ENCODE measurements at regions not wholly inside any gene's neighbourhood (a gene's known extent, or its start where the extent isn't known, plus 50 kb on each side); places are given as distances from the start of the nearest gene placed in this dataset.

DNA sequence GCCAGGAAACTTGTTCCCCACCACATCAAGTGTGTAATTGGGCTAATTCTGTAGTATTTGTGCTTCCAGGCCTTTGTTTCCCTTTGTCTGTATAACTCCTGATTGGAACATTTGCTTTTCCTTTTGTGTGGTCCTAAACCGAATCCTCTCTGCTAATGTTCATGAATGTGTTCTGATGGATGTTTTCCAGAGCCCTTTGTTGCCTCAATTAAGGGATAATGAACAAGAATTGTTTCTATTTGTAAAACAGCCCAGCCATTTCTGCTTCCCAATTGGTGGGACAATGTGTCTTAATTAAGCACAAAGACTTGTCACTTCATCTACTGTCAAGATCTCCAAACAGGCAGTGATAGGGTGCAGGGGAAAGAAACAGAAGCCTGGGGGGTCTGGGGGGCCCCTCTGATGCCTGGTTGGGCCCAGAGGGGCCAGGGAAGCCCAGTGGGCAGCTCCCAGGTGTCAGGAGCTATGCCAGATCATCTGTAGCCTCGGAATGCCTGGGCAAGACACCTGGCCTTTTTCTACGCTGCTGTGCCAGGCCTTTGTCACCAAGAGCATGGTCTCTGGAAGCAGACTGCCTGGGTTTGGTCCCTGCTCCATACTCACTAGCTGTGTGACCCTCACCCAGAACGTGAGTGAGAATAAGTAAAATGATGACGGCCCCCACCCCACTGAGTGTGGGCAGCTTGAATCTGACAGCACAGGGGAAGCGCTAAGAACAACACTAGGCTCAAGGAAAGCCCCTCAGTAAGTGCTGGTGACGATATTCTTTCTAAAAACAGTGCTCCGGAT is 116.6 kb upstream of the PRR20G start:
- TF ChIP-seq POLR2A (IDR thresholded peaks at IDR 0.05): no peak
- TF ChIP-seq, protein P1, sequence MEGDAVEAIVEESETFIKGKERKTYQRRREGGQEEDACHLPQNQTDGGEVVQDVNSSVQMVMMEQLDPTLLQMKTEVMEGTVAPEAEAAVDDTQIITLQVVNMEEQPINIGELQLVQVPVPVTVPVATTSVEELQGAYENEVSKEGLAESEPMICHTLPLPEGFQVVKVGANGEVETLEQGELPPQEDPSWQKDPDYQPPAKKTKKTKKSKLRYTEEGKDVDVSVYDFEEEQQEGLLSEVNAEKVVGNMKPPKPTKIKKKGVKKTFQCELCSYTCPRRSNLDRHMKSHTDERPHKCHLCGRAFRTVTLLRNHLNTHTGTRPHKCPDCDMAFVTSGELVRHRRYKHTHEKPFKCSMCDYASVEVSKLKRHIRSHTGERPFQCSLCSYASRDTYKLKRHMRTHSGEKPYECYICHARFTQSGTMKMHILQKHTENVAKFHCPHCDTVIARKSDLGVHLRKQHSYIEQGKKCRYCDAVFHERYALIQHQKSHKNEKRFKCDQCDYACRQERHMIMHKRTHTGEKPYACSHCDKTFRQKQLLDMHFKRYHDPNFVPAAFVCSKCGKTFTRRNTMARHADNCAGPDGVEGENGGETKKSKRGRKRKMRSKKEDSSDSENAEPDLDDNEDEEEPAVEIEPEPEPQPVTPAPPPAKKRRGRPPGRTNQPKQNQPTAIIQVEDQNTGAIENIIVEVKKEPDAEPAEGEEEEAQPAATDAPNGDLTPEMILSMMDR (IDR thresholded peaks at IDR 0.05): no peak

All from uterus (tissue), 2 donors.